ENCODE measurements at regions not wholly inside any gene's neighbourhood (a gene's known extent, or its start where the extent isn't known, plus 50 kb on each side); places are given as distances from the start of the nearest gene placed in this dataset.

DNA sequence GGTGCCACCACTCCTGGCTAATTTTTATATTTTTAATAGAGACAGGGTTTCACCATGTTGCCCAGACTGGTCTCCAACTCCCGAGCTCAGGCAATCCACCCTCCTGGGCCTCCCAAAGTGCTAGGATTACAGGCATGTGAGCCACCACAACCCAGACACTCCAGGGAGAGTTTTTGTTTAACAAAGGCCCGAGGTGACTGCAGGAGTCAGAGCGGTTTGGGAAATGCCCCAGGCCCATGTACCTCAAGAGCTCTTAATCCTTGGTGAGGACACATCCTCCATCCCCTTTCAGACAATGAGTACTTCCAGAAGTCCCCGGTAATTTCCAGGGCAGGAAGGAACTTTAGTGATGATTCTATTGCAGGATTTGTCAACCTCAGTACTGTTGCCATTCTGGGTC is 176.0 kb downstream of the ESRRB start:
- no peak for DNase-seq

DNA sequence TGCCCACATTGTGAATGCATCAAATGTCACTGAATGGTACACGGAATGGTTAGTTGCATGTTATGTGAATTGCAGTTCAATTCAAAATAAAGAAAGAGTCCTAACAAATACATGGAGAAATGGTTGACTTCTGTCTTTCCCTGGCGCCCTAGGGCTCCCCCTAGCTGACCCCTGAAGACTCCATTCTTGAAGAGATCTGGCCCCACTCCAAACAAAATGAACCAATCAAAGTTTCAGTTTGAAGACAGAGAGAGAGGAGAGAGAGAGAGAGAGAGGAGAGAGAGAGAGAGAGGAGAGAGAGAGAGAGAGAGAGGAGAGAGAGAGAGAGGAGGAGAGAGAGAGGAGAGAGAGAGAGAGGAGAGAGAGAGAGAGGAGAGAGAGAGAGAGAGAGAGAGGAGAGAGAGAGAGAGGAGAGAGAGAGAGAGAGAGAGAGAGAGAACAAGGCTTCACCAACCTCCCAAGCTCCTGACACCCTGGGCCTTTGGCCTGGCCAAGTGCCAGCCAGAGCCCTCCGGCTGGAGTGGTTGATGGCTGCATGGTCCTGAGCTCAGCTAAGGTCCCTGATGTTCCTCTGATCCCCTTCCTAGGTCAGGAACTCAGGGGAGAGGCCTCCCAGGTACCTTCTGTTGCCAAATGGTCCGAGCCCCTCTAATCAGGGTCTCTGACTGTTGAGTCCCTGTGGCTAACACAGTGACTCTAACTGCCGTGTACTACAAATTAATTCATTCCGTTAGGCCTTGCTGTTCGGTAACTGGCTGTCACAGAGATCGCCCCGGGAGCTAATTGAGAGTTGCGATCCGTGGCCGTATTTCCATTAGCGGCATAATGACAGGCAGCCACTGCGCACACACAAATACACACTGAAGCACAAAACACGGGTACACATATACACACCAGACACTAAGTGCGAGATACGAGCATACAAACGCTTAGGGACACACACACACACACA is 188.8 kb downstream of the ESRRB start:
- peak in 1 of 2 experiments; percentile 10 for DNase-seq

DNA sequence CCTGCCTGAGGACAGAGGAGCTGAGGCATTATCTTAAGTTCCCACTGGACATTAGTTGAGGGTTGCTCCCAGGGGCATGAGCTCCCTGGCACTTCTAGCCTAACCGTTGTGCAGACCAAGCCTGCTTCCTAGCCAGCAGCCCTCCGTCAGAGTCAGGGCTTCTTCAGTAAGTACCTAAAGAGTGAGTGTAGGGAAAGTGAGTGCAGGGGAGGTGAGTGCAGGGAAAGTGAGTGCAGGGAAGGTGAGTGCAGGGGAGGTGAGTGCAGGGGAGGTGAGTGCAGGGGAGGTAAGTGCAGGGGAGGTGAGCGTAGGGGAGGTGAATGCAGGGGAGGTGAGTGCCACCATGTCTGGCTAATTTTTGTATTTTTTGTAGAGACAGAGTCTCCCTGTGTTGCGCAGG is 190.5 kb downstream of the ESRRB start:
- no peak for DNase-seq

DNA sequence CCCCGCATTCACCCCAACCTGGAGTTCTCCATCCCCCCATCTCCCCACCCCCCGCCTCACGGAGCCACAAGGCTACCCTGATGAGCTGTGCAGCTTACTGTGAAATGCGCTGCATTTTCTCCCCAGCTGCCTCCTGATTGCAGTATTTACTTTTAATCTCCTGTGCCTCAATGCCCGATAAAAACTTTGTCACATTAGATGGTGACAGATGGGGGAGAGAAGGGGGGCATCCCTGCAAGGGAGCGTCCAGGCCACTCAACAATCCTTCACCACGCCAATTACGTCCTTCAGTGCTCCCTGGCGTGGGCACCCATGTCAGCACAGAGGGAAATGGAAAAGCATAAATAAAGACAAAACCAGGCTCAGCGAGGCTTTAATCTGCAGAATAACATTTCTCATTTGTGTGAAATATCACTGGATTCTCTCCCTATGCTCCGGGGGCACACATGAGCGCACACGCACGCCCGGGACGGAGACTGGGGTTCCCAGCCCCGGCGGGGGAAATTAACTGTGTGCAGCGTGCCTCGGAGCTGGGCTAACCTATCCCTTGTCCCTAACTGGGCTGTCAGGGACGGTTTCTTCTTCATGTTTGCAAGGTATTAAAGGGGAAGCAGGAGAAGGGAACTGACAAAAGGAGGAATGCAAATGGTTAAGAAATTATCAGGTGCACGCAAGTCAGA is 186.7 kb upstream of the VASH1 start:
- no peak for DNase-seq

DNA sequence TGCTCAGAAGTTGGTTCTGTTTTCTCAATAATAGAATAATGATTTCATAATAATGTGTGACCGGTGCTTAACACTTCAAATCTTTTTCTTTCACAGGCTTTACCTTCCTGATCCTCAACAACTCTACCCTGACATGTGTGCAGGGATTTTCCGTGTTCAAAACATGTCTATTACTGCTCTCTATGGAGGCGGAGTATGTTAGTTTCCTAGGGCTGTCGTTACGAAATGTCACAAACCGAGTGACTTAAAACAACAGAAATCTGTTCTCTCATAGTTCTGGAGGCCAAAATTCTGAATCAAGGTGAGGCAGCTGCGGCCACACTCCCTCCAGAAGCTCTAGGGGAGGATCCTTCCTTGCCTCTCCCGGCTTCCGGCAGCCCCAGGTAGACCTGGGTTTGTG is 186.2 kb upstream of the VASH1 start:
- no peak for DNase-seq

DNA sequence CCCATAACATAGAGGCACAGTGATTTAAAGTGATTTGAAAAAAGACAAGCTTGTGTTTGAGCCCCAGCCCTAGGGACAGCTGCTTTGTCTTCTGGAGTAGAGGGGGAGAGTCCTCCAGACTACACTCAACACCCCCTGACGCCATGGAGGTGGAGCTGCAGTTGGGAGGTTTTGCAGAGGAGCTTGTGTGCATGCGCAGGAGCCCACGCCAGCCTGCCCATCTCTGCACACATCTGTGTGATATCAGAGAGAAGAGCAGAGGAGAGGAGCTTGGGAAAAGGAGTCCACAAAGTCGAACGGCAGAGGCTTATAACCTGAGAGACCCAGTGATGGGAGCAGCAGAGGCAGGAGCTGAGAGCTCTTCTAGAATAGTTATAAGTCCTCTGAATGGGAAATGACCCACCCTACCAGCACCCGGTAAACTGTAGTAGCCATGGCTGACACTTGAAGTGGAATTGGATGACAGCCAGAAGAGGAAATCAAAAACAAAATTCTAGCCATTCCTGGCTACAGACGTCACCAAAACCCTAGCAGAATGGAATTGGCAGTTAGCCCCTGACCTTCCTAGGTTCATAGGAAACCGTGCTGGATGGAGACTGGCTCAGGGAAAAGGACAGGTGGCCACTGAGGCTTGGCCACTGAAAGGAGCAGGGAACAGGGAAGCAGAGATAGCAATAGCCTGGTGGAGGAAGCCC is 185.1 kb upstream of the VASH1 start:
- DNase-seq: no peak

DNA sequence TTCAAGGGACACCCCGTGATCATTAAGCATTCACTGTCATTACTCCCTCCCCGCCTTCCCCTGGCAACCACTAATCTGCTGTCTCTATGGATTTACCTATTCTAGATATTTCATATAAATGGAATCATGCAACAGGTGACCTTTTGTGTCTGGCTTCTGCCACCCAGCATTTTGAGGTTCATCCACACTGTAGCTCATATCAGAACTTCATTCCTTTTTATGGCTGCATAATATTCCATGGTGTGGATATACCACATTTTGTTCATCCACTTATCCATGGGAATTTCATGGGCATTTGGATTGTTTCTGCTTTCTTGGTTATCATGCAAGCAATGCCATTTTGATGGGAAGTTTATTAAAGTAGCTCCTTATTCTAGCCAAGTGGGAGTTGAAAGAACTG is 184.2 kb upstream of the VASH1 start:
- no peak for DNase-seq

DNA sequence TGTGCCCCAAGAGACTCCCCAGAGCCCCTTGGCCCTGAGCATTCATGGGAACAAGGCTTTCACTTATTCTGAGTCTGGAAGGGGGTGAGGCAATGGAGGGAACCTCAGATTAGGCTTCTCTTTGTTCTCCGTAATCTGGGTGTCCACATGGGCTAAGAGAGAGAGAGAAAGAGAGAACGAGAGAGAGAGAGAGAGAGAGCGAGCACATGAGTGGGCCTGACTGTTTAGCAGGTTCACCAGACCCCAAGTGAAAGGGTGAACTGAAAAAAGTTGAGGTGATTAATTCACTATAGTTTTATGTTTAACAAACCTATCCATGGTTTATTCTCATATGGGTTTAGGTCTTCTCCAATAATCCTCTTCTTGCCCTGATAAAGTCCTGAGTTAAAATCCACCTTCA is 183.4 kb upstream of the VASH1 start:
- no peak for DNase-seq

DNA sequence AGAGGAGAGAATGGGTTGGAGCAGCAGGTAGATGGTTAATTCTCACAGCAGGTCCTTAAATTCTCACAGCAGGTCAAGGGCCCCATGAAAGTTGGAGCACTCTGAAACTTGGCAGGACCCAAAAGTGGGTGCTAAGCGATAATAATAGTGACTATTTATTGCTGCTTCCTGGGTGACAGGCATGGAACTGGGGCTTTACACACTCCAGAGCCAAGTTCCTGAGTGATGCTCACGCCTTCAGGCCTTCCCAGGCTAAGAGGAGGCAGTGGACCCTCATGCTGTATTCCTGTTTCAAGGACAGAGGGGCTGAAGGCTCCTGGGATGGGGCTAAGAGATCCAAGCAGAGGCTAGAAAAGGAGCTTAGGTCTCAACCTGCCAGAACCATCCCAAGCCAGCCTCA is 180.9 kb upstream of the VASH1 start:
- no peak for DNase-seq

DNA sequence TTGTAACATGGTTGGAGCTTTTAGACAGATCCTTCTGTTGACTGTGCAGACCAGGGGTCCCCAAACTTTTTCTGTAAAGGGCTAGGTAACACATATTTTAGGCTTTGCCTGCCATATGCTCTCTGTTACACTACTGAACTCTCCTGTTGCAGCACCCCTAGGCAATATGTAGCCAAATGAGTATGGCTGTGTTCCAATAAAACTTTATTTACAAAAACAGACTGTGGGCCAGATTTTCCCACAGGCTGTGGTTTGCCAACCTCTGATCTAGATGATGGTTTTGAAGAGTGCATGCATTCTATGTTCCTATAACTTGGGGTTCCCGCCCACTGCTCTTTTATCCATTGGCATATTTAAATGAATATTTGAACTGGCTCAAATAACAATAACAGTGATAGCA is 180.3 kb upstream of the VASH1 start:
- DNase-seq: no peak

DNA sequence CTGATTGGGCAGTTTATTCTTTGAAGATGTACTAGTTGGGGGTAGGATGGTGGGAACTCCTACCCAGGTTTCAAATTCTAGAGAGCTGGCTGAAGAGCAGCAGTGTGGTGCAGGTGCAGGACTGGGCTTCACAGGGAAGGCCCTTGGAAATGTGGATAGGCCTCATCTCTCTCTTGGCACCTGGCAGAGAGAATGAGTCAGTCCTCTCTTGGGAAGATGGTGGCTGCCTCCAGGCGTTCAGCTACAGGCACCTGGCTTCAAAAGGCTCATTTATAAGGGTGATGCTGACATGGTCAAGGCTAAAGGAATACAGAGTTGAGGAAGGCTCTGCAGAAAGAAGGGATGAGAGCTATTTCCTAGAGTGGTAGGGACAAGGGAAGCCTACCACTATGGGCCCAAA is 179.7 kb upstream of the VASH1 start:
- no peak for DNase-seq

DNA sequence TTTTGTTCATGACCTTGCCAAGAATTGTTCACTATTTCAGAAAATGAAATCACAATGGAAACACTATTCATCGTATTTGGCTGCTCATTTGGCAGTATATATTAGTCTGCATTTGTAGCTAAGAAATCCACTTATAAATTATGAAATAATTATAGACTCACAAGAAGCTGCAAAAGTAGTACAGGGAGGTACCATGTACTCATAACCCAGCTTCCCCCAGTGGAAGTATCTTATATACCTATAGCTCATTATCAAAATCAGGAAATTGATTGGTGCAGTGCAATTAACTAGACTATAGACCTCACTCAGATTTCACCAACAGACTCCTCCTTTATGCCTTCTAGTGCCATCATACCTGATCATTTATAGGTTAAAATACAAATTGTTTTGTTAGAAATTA is 178.8 kb upstream of the VASH1 start:
- DNase-seq: no peak

DNA sequence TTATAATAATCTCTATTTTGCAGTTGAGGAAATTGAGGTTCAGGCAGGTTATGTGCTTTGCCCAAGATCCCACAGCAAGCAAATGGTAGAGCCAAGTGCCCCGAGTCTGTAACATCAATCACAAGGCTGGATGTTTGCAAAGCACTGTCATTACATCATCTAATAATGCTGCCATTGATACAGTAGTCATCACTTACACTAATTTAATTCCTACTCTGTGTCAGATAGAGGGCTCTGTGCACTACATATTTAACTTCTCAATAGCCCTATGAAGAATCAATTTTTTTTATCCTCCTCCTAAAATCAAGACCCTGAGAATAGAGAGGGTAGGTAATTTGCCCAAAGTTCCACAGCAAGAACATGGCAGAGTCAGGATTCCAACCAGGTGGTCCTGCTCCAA is 178.1 kb upstream of the VASH1 start:
- no peak for DNase-seq

DNA sequence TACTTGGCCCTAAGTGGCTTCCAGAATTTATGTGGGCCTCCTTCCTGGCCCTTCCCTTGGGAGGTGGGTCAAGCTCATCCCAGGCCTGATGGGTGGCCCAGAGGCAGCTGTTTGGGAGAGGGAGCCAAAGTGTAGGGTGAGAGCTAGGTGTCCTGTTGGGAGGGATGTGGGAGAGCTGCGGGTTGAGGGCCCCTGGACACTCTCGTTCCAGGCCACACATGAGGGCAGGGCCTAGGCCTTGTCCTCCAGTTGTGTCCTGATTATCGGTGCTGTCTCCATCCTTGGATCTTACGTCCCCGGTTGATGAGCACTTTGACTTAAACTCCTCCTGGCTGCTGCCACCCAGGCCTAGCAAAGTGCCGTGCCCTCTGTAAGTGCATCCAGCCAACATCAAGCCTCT is 177.5 kb upstream of the VASH1 start:
- no peak for DNase-seq

DNA sequence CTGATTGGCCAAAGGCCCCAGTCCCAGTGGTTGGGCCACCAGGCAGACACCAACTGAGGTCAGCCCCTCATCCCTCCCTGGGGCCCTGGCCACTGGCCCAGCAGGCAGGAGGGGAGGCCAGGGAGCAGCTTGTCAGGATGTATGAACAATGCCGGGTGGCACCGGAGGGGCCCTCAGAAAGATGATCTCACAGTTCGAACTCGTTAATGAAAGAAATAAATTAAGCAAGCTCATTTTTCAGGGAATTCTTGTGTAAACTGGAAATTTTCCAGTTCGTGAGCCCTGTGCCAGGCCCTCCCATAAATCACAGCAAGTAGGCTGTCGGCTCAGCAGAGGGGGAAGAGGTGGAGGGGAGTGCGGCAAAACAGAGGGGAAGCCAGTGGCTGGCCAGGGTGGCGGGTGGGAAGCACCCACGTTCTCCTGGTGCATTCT is 177.0 kb upstream of the VASH1 start:
- no peak for DNase-seq

DNA sequence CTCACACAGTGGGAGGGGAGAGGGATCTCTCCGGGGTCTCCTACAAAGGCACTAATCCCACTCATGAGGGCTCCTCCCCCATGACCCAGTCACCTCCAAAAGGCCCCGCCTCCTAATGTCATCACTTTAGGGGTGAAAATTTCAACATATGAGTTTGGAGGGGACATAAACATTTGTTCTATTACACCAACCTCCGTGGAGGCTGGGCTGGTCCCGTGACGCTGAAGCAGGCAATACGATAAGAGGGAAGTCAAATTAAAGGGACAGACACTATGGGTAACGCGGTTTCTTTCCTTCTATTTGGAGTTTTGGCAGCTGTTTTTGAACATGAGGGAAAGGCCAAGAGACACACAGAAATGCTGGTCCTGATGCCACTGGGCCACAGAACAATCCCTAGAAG is 175.7 kb upstream of the VASH1 start:
- DNase-seq: no peak

DNA sequence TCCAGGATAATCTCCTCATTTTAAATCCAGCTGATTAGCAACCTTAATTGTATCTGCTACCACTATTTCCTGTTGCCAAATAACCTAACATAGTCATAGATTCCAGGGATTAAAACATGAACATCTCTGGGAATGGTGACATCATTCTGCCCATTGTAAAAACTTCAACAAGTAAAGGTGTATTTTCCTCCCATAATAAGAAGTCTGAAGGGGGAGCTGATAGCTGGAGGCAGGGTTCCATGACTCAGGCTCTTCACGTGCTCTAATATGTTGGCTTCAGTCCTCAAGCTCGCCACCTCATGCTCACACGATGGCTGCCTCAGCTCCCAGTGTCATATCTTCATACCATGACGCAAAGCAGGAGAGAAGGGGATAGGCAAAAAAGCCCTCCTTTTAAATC is 172.0 kb upstream of the VASH1 start:
- no peak for DNase-seq

DNA sequence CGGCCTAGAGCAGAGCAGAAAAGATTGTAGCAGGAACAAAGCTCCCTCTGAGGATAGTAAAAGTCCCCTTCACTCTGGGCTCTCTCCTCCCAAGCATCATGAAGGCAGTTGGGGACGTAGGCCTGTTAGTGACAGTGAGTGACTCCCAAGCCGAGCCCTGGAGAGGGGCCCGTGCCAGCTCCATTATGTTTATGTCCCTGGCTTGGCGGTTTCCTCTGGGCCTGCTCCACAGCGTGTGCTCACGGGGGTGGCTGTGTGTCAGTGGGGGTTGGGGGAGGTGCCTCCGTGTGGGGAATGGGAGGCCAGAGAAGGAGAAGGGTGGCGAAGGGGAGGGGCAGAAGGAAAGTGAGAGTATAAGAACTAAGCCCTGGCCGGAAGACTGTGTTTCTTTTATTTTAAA is 170.0 kb upstream of the VASH1 start:
- no peak for DNase-seq

DNA sequence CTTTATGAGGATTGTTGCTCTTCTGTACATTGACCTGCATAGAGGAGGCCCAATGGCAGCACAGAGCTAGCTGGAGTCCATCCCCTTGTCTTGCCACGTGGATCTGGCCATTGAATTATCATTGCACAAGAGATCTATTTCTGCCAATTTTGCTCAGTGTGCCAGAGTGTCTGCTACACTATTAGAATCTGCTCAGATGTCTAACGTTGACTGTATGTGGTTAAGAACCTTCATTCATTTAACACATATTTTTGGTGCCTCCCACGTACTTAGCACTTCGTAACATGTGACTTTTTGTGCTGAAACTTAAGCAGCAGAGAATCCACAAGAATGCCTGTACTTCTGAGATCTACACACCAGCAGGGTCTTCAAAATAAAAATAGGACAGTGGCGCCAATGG is 166.0 kb upstream of the VASH1 start:
- DNase-seq: no peak

DNA sequence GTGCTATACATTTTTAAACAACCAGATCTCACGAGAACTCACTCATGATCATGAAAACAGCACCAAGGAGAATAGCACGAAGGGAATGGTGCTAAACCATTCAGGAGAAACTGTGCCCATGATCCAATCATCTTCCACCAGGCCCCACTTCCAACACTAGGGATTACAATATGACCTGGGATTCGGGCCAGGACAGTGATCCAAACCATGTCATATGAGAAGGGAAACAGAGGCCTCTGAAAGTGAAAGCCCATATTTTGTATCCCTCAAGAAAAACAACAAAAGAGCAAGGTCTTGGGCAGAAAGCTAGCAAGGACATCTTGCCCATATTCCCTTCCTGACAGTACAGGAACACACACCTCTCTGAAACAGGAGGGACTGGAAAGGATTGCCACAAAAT is 163.9 kb upstream of the VASH1 start:
- no peak for DNase-seq

DNA sequence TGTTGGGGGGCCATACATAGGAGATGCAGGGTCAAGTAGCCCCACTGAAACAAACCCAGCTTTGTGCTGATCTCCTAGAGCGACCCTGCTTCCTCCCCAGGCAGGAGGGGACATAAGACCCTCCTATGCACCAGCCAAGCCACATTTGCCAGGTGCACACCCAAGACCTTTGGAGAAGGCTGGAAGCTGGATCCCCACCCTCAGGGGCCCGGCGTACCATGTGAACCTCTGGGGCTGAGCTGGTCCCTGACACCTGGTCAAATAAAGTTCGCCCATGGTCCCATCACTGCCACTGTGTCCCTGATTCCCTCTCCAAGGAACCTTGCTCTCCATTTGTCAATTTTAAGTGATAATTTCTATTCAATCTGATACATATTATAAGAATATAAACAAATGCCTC is 162.1 kb upstream of the VASH1 start:
- DNase-seq: no peak

DNA sequence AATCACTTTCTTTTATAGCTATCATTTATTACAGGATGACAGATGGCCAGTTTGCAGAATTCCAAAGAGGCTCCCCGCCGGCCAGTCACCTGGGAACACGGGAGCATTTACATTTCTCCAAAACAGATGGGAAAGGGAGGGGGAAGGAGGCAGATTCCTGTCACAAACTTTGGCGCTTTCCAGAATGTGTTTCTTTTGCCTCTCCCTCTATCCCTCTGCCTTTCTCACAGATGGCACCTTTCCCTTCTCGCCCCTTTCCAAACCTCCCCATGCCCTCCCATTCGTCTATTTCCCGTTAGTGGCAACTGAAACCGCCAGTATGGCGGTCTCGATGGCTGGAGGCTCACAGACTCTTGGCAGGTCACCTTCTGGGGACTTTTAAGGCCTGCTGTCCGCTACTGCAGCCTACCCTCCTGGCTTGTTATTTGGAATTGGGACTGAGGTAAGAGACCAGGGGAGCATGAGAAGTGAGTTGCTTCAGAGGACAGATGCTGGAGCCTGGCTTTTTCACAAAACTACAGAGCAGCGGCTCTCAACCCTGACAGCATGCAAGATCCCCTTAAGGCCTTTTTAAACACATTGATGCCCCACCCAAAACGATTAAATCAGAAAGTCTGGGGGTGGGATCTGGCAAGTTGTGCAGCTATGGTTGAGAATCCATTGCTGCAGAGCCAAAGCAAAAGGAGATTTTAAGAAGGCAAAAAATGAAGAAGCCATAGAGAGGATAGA is 161.5 kb upstream of the VASH1 start:
- no peak for DNase-seq

DNA sequence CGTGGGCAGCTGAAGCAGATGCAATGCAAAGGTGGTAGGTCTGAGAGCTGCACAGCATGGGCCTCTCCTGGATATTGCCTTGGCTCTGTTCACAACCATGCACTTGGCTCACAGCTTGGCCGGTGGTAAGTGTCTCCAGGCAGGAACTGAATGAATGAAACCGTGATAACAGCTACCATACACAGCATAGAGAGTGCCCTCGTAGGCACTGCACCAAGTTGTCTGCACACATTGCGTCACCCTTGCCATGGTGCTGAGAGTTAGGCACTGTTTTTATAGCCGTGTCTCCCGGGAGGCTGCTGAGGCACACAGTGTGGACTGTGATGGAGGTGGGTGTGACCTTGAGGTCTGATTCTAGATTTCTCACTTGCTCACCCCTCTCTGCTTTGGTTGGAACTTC is 157.6 kb upstream of the VASH1 start:
- DNase-seq: no peak

Measured in SW 1271 (cell line).